Epithelial cell of proximal tubule (primary cell): ENCODE measurements at regions not wholly inside any gene's neighbourhood (a gene's known extent, or its start where the extent isn't known, plus 50 kb on each side); places are given as distances from the start of the nearest gene placed in this dataset.

Experiments
- DNase-seq: peaks from one replicate; pipeline ENCODE4 v3.0.0-alpha.2; 2011; ENCODE audit warnings: low read depth
- H3K4me3 ChIP-seq: 2 replicates; pipeline ENCODE4 v1.5.1; 2011; ENCODE audit warnings: low read depth, mild to moderate bottlenecking, low read length
- TF ChIP-seq, protein P1 (sequence below): conservative IDR thresholded peaks from 2 replicates; pipeline ENCODE4 v1.5.1; 2012; ENCODE audit warnings: low read depth, mild to moderate bottlenecking, low read length

- TF ChIP-seq, protein P1, sequence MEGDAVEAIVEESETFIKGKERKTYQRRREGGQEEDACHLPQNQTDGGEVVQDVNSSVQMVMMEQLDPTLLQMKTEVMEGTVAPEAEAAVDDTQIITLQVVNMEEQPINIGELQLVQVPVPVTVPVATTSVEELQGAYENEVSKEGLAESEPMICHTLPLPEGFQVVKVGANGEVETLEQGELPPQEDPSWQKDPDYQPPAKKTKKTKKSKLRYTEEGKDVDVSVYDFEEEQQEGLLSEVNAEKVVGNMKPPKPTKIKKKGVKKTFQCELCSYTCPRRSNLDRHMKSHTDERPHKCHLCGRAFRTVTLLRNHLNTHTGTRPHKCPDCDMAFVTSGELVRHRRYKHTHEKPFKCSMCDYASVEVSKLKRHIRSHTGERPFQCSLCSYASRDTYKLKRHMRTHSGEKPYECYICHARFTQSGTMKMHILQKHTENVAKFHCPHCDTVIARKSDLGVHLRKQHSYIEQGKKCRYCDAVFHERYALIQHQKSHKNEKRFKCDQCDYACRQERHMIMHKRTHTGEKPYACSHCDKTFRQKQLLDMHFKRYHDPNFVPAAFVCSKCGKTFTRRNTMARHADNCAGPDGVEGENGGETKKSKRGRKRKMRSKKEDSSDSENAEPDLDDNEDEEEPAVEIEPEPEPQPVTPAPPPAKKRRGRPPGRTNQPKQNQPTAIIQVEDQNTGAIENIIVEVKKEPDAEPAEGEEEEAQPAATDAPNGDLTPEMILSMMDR, result no peak
- no peak overlapping the region for H3K4me3 ChIP-seq
- no peak for DNase-seq
These were observed 78.2 kb upstream of the RUFY1 start for GRCh38 chr5:179472174-179472573.

DNA sequence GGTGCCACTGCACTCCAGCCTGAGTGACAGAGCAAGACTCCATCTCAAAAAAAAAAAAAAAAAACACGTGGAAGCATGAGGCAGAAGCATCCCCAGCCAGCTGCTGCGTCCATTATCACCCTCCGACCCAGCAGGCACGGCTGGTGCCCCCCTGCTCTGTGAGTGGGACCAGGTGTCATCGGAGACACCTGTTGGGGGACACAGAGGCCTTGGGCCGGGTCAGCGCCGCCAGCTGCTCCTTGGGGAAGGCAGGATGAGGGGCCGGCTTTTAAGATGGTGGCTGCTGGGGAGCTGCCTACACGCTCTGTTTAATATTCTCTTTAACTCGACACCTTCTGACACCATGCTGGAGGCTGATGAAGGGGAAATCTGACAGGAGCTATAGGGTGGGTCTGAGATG, 80.2 kb upstream of the RUFY1 start:
- DNase-seq, result no peak
- TF ChIP-seq, protein P1, result no peak
- H3K4me3 ChIP-seq, result no peak overlapping the region

DNA sequence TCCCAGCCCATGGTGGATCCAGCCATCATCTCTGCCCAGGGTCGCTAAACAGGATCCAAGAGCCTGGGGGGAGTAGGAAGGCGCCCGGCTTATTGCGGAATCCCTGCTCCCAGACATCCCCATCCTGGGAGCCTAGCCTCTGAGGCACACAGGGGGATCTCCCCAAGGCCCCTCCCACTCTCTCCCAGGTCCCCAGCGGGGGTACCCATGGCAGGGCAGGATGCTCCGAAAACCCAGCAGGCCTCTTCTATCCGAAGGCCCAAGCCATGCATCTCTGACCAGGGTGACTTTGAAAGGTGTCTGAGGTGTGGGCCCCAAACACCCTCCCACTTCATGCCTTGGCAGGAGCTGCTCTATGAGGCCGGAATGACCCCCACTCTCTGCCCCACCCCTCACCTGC, 81.7 kb upstream of the RUFY1 start:
- DNase-seq, result no peak
- no peak overlapping the region for H3K4me3 ChIP-seq
- TF ChIP-seq, protein P1, result no peak

- TF ChIP-seq, protein P1, result no peak
- DNase-seq, result no peak
- H3K4me3 ChIP-seq, result no peak overlapping the region
These were observed 82.9 kb upstream of the RUFY1 start for GRCh38 chr5:179467441-179467840.

DNA sequence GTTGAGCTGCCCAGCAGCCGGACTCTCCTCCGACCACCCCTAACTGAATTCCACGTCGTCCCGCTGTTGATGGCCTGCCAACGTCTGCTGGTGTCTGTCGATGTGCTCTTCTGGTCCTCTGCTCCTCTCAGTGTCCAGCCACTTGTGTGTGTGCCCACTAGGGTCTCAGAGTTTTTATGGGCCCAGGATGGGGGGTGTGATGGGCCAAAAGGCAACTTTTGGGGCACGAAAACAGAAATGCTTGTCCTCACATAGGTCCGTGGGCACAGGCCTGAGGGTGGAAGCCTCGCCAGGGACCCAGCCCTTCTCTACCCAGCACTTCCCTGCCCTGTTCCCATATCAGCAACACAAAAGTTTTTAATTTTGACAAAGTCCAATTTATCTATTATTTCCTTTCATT, 85.7 kb upstream of the RUFY1 start:
- no peak overlapping the region for H3K4me3 ChIP-seq
- TF ChIP-seq, protein P1, result no peak
- no peak for DNase-seq

- H3K4me3 ChIP-seq, result no peak overlapping the region
- DNase-seq, result no peak
- TF ChIP-seq, protein P1, result no peak
These were observed 88.3 kb upstream of the RUFY1 start for GRCh38 chr5:179462040-179462439.

DNA sequence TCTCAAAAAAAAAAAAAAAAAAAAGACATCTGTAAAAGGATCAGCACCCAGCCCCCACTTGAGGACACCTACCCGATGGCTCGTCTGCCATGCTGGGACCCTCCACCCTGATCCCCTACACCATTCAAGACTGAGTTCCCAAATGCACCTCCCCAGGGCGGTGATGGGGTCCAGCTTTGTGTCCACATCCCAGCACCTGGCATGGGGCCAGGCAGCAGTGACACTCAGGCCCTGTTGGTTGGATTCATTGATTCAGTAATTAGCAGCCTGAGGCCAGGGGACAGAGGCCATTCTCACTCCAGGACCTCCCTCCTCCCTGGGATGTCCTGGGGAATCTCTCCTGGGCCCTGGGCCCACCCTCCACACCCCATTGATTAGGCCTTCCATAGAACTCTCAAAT, 88.8 kb upstream of the RUFY1 start:
- no peak for DNase-seq
- H3K4me3 ChIP-seq, result no peak overlapping the region
- TF ChIP-seq, protein P1, result no peak
